ENCODE measurements at regions not wholly inside any gene's neighbourhood (a gene's known extent, or its start where the extent isn't known, plus 50 kb on each side); places are given as distances from the start of the nearest gene placed in this dataset.

GRCh38 chr14:42555365-42555764 is 948.7 kb downstream of the LRFN5 start:
- Mint-ChIP-seq H3K27me3 (ENCODE audit: low read depth, poor library complexity) (no peaks in the 10 kb centered on the region), H3K4me3 (no peak overlapping the region), H3K27ac (no peak overlapping the region), H3K4me1 (no peaks in the 10 kb centered on the region), H3K36me3 (ENCODE audit: low read depth) (no peaks in the 10 kb centered on the region), H3K9me3 (no peaks in the 10 kb centered on the region)
- DNase-seq = no peak
- TF ChIP-seq CTCF (IDR thresholded peaks at IDR 0.05) = no peak

GRCh38 chr14:42554091-42554490 is 947.4 kb downstream of the LRFN5 start:
- Mint-ChIP-seq H3K36me3 (ENCODE audit: low read depth) (no peaks in the 10 kb centered on the region), H3K9me3 (no peaks in the 10 kb centered on the region), H3K4me1 (no peaks in the 10 kb centered on the region), H3K27ac (no peak overlapping the region), H3K4me3 (no peak overlapping the region), H3K27me3 (ENCODE audit: low read depth, poor library complexity) (no peaks in the 10 kb centered on the region)
- no peak for TF ChIP-seq CTCF (IDR thresholded peaks at IDR 0.05)
- DNase-seq = no peak

- no peak for TF ChIP-seq CTCF (IDR thresholded peaks at IDR 0.05)
- Mint-ChIP-seq H3K4me1 (no peaks in the 10 kb centered on the region), H3K27ac (no peak overlapping the region), H3K36me3 (ENCODE audit: low read depth) (no peaks in the 10 kb centered on the region), H3K27me3 (ENCODE audit: low read depth, poor library complexity) (no peaks in the 10 kb centered on the region), H3K9me3 (no peaks in the 10 kb centered on the region), H3K4me3 (no peak overlapping the region)
- DNase-seq = no peak
Measured at GRCh38 chr14:42550310-42550709, 943.6 kb downstream of the LRFN5 start.

DNA sequence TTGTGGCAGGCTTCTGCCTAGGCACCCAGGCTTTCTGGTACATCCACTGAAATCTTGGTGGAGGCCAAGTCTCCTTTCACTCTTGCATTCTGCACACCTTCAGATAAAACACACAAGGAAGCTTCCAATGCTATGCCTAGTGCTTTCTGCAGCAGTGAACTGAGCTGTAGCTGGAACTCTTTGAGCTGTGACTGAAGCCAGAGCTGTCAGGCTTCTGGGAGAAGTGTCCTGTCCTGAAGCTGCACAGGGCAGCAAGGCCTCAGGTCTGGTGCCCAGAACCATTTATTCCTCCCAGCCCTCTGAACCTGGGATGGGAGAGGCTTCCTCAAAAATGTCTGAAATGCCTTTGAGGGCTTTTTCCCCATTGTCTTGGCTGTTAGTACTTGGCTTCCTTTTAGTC is 941.7 kb downstream of the LRFN5 start:
- H3K9me3 Mint-ChIP-seq = no peaks in the 10 kb centered on the region
- no peak for DNase-seq
- no peak for TF ChIP-seq CTCF (IDR thresholded peaks at IDR 0.05)
- no peaks in the 10 kb centered on the region for H3K27me3 Mint-ChIP-seq (ENCODE audit: low read depth, poor library complexity)
- no peaks in the 10 kb centered on the region for H3K36me3 Mint-ChIP-seq (ENCODE audit: low read depth)
- no peaks in the 10 kb centered on the region for H3K4me1 Mint-ChIP-seq
- H3K4me3 Mint-ChIP-seq = no peak overlapping the region
- H3K27ac Mint-ChIP-seq = no peak overlapping the region

DNA sequence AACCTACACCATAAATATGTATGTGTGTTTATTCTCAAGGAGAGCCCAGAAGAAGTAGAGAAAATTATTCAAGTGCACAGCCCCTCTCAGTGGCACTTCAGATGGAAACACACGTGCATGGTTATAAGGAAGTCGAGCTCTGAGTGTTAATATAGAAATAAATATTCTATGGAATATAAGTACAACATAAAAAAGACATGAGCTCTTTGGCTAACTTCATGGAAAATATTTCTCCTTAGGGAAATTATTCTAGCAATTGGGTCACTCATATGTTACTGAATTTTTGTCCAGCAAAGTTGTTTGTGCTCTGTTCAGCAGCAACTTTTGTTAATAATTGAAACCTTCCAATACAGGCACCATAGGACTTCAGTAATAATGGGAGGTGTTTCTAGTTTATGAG is 939.0 kb downstream of the LRFN5 start:
- Mint-ChIP-seq H3K9me3 (no peaks in the 10 kb centered on the region), H3K27me3 (ENCODE audit: low read depth, poor library complexity) (no peaks in the 10 kb centered on the region), H3K4me1 (no peaks in the 10 kb centered on the region), H3K36me3 (ENCODE audit: low read depth) (no peaks in the 10 kb centered on the region), H3K4me3 (no peak overlapping the region), H3K27ac (no peak overlapping the region)
- TF ChIP-seq CTCF (IDR thresholded peaks at IDR 0.05) = no peak
- no peak for DNase-seq

GRCh38 chr14:42541535-42542001 is 934.9 kb downstream of the LRFN5 start:
- H3K4me1 Mint-ChIP-seq = no peaks in the 10 kb centered on the region
- no peaks in the 10 kb centered on the region for H3K36me3 Mint-ChIP-seq (ENCODE audit: low read depth)
- H3K9me3 Mint-ChIP-seq = no peaks in the 10 kb centered on the region
- H3K27me3 Mint-ChIP-seq (ENCODE audit: low read depth, poor library complexity) = peaks cover 3% of the 10 kb centered on the region
- no peak for TF ChIP-seq CTCF (IDR thresholded peaks at IDR 0.05)
- H3K27ac Mint-ChIP-seq = no peak overlapping the region
- DNase-seq = no peak
- H3K4me3 Mint-ChIP-seq = no peak overlapping the region

All from nephron progenitor cell (in vitro differentiated cells).